Activated naive CD8-positive, alpha-beta T cell treated with anti-CD3 and anti-CD28 coated beads for 36 hours (primary cell): ENCODE measurements at regions not wholly inside any gene's neighbourhood (a gene's known extent, or its start where the extent isn't known, plus 50 kb on each side); places are given as distances from the start of the nearest gene placed in this dataset.

Experiments used
- DNase-seq: peaks from one replicate; pipeline ENCODE4 v3.0.0; 2021
- H3K27ac Mint-ChIP-seq: one replicate; pipeline ENCODE4 v1.8.0; 2022; ENCODE audit warnings: mild to moderate bottlenecking, moderate library complexity, mixed read lengths
- H3K27me3 Mint-ChIP-seq: one replicate; pipeline ENCODE4 v1.8.0; 2022; ENCODE audit warnings: mild to moderate bottlenecking, mixed read lengths
- H3K36me3 Mint-ChIP-seq: one replicate; pipeline ENCODE4 v1.8.0; 2021; ENCODE audit warnings: mild to moderate bottlenecking, mixed read lengths
- H3K4me1 Mint-ChIP-seq: one replicate; pipeline ENCODE4 v1.8.0; 2021; ENCODE audit warnings: mixed read lengths
- H3K4me3 Mint-ChIP-seq: one replicate; pipeline ENCODE4 v1.8.0; 2022; ENCODE audit warnings: mild to moderate bottlenecking, moderate library complexity, mixed read lengths
- H3K9me3 Mint-ChIP-seq: one replicate; pipeline ENCODE4 v1.8.0; 2022; ENCODE audit warnings: mixed read lengths

DNA sequence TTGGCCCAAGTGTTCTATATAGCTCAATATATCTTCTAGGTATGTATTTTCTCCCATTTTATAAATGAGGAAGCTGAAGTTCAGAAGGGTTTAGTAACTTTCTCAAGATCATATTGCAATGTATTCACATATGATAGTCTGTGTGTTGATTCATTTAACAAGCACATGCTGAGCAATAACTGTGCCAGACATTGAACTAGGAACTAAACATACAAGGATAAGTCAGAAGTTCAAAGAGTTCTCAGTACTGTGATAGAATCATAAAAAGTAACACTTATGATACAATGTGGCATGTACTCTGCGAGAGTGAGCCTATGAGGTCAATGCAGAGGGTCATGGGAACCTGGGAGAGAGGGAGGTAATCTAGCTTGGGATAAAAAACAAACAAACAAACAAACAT, 1082.2 kb upstream of the TENM4 start:
- H3K27me3 Mint-ChIP-seq, result no peaks in the 10 kb centered on the region
- DNase-seq, result no peak
- no peaks in the 10 kb centered on the region for H3K36me3 Mint-ChIP-seq
- no peaks in the 10 kb centered on the region for H3K4me1 Mint-ChIP-seq
- H3K9me3 Mint-ChIP-seq, result peaks cover 7% of the 10 kb centered on the region
- no peak overlapping the region for H3K4me3 Mint-ChIP-seq
- H3K27ac Mint-ChIP-seq, result no peak overlapping the region

DNA sequence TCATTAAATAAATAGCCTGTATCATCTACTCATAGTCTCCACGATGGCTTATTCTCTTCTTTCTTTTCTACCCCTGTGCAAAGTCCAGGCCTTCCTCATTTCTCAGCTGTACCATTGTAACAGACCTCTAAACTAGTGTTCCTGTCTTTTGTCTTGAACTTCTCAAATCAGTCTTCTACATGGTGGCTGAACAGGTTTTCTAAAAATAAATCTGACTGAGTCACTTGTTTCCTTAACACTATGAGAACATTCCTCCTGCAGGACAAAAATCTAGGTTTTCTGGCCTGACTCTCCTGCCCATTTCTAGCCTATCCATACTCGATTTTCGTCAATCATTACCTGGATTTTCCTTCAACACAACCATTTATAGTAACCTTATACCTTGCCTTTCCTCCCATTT, 1080.8 kb upstream of the TENM4 start:
- Mint-ChIP-seq H3K27ac (no peak overlapping the region), H3K9me3 (peaks cover 11% of the 10 kb centered on the region), H3K27me3 (no peaks in the 10 kb centered on the region), H3K4me3 (no peak overlapping the region), H3K4me1 (no peaks in the 10 kb centered on the region), H3K36me3 (no peaks in the 10 kb centered on the region)
- DNase-seq, result no peak

DNA sequence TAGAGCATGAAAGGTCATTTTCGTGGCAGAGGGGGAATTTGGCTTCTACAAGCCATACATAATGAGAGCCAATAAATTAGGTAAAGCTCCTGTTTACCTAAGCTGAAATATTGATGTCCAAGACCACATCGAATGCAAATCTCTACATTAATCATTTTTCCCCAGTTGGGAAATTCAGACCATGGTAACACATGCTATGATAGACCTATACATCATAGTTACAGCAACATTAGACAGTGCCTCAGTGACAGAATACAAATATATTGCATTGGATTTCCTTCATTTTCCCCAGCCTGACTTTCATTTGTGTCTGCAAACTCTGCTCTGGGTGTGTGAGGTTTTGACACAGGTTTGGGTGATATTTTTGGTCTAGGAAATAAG, 1079.7 kb upstream of the TENM4 start:
- Mint-ChIP-seq H3K4me3 (no peak overlapping the region), H3K9me3 (peaks cover 10% of the 10 kb centered on the region), H3K27ac (no peak overlapping the region), H3K4me1 (no peaks in the 10 kb centered on the region), H3K36me3 (no peaks in the 10 kb centered on the region), H3K27me3 (no peaks in the 10 kb centered on the region)
- DNase-seq, result no peak

DNA sequence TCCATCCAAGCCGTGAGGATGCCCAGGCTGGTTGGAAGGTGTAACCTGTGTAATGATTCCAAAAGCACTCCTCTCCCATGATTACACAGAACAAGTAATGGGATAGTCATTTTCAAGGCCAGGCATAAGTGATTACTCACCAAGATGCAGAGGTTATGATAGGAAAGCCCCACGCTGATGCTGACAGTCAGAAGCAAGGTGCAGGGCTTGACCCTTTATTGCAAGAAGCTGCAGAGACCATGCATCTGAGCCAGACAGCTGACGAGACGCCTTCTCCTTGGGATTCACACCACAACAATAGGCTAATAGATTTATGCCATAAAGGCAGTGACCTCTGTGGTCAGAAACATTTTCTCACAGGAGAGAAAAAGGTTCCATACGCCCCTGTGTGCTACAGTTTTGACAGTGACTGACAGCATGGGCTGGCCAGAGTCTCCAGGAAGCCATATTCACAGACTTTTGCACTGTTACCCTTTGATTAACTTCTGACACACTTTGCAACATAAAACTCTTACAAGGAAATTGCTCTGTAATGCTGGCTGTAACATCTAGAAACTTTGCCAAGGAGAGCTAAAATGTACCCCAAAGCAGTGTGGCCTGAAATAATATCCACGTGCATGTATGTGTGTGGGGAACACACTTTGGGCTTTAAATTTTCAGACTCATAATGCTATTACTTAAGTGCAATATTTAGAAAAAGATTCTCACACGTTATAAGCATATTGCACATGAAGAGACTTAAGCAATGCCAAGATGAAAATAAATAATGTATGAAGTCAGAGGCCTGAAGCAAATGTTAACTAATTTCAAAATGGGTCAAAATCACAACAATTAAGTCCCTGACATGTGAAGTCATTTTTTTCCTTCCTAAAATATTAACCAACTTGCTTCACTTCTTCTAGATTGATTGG, 1079.0 kb upstream of the TENM4 start:
- peaks cover 6% of the 10 kb centered on the region for H3K9me3 Mint-ChIP-seq

DNA sequence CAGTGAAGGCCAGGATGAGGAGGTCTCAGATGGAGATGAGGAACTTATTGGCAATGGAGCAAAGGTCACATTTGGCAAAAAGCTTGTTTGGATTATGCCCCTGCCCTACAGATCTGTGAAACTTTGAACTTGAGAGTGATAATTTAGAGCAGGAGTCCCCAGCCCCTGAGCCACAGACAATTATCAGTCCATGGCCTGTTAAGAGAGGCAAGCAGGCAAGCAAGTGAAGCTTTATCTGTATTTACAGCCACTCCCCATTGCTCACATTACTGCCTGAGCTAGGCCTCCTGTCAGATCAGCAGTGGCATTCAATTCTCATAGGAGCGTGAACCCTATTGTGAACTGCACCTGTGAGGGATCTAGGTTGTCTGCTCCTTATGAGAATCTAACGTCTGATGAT, 1076.9 kb upstream of the TENM4 start:
- DNase-seq, result no peak
- no peaks in the 10 kb centered on the region for H3K27me3 Mint-ChIP-seq
- H3K9me3 Mint-ChIP-seq, result peaks cover 9% of the 10 kb centered on the region
- no peak overlapping the region for H3K27ac Mint-ChIP-seq
- H3K36me3 Mint-ChIP-seq, result no peaks in the 10 kb centered on the region
- H3K4me3 Mint-ChIP-seq, result no peak overlapping the region
- H3K4me1 Mint-ChIP-seq, result no peaks in the 10 kb centered on the region

More for the DNA sequence above, 1079.0 kb upstream of the TENM4 start:
- H3K27me3 Mint-ChIP-seq, result no peaks in the 10 kb centered on the region
- no peaks in the 10 kb centered on the region for H3K4me1 Mint-ChIP-seq
- H3K4me3 Mint-ChIP-seq, result no peak overlapping the region
- no peaks in the 10 kb centered on the region for H3K36me3 Mint-ChIP-seq
- H3K27ac Mint-ChIP-seq, result no peak overlapping the region
- no peak for DNase-seq

DNA sequence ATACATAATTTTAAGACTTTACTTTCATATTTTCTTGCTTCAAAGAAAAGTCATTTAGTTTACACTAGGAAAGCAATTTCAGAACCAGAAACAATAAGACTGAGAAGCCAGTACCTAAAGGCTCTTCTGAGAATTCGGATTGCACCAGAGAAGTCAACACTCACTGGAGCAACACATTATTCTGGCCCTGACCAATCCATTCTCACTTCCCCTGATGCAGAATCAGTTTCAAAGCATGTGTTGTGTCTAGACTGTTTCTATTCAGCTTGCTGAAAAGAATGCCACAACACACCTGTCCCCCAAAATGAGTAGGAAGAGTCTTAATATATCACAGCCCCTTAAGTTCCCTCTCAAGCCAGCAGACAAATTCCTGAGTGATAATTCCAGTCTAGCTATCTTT, 1074.3 kb upstream of the TENM4 start:
- Mint-ChIP-seq H3K27ac (no peak overlapping the region), H3K27me3 (no peaks in the 10 kb centered on the region), H3K36me3 (no peaks in the 10 kb centered on the region), H3K9me3 (peaks cover 9% of the 10 kb centered on the region), H3K4me1 (no peaks in the 10 kb centered on the region), H3K4me3 (no peak overlapping the region)
- no peak for DNase-seq

DNA sequence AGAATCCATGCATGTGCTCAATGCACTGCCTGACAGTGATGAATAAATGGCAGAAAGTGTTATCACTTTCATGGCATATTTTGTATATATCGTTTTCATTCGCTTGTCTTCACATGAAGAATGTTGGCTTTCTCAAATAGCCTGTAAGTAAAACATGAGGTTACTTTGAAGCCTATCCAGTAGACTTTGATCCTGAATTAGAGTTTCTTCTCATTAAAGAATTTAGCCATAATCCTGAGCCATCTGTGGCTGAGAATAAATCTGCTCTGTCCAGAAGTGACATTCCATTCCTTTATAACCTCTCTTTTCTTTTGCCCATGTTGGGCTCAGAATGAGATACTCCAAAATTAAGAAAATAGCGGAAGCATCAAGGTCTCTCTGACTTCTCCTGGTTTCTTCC, 1071.7 kb upstream of the TENM4 start:
- Mint-ChIP-seq H3K4me1 (no peaks in the 10 kb centered on the region), H3K27ac (no peak overlapping the region), H3K9me3 (peaks cover 21% of the 10 kb centered on the region), H3K4me3 (no peak overlapping the region), H3K36me3 (no peaks in the 10 kb centered on the region), H3K27me3 (no peaks in the 10 kb centered on the region)
- DNase-seq, result no peak

DNA sequence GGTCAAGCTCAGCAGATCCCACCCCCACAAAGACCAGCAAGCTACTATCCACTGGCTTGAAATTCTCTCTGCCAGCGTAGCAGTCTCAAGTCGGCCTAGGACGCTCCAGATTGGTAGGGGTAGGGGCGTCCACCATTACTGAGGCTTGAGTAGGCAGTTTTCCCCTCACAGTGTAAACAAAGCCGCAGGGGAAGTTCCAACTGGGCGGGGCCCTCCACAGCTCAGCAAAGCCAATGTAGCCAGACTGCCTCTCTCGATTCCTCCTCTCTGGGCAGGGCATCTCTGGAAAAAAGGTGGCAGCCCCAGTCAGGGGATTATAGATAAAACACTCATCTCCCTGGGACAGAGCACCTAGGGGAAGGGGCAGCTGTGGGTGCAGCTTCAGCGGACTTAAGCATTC, 1064.9 kb upstream of the TENM4 start:
- no peak for DNase-seq
- no peak overlapping the region for H3K4me3 Mint-ChIP-seq
- no peak overlapping the region for H3K27ac Mint-ChIP-seq
- H3K9me3 Mint-ChIP-seq, result peaks cover 18% of the 10 kb centered on the region
- no peaks in the 10 kb centered on the region for H3K4me1 Mint-ChIP-seq
- H3K36me3 Mint-ChIP-seq, result no peaks in the 10 kb centered on the region
- no peaks in the 10 kb centered on the region for H3K27me3 Mint-ChIP-seq

DNA sequence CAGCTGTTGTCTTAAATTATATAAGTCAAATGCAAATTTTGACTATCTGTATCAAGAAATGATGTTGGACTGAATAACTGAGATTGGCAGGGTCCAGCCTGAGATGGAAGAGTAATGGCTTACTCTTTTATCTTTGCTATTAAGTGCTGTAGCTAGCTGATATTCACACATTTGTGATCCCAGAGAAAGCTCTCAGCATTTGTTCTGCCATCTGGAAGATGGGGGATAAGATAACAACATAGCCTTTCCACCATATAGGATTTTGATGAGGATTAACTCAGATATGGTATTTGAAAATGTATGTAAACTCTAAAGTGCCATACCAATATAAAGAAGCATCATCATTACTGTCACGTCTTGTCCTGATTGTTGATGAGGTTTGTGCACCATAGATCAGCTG, 1063.2 kb upstream of the TENM4 start:
- Mint-ChIP-seq H3K9me3 (peaks cover 12% of the 10 kb centered on the region), H3K27ac (no peak overlapping the region), H3K4me3 (no peak overlapping the region), H3K27me3 (no peaks in the 10 kb centered on the region), H3K36me3 (no peaks in the 10 kb centered on the region), H3K4me1 (no peaks in the 10 kb centered on the region)
- DNase-seq, result no peak

DNA sequence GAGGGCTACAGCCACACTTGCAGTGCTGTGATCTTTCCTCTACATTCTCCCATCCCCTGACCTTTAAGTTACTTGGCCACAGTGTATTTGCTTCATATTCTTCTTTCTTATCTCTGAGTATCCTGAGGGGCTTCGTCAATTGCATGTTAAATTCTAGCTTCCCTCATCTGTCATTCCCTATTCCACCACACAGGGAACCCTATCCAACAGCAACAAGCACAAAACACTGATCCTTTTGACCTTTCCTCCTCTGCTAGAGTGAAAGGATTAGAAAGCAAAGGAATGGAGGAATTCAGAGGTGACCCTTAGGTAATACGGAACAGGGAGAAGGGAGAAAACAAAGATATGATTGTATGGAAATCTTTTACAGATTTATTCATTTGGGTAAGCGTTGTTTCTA, 1061.7 kb upstream of the TENM4 start:
- H3K4me3 Mint-ChIP-seq, result no peak overlapping the region
- H3K36me3 Mint-ChIP-seq, result no peaks in the 10 kb centered on the region
- H3K27me3 Mint-ChIP-seq, result no peaks in the 10 kb centered on the region
- H3K27ac Mint-ChIP-seq, result no peak overlapping the region
- DNase-seq, result no peak
- H3K9me3 Mint-ChIP-seq, result peaks cover 4% of the 10 kb centered on the region
- no peaks in the 10 kb centered on the region for H3K4me1 Mint-ChIP-seq

DNA sequence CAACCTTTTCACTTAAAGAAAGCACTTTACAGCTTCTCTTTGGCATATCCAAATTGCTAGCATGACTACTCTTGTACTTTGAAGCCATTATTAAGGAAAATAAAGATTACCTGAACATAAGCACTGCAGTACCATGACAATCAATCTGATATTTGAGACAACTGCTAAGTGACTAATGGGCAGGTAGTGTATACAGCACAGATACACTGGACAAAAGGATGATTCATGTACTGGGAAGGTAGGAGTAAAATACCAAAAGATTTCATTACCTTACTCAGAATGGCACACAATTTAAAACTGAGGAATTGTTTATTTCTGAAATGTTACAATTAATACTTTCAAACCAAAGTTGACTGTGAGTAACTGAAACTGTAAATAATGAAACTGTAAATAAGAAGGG, 1054.3 kb upstream of the TENM4 start:
- Mint-ChIP-seq H3K4me1 (no peaks in the 10 kb centered on the region), H3K9me3 (peaks cover 13% of the 10 kb centered on the region), H3K4me3 (no peak overlapping the region)

DNA sequence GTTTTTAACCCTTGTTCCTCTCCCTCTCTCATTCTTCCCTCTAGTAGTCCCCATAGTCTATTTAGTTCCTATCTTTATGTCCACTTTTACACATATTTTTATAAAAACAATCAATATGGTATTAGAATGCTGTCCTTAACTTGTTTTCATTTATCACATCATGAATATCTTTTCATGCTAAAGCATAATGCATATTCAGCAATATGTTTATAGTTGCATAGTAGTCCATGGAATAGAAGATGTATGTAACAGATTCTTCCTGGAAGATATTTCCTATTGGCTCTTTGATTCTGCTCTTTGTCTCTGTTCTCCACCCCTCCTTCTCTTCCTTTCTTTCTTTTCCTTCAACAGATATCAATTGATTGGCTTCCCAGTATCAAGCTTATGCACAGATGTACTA, 1047.1 kb upstream of the TENM4 start:
- Mint-ChIP-seq H3K27ac (no peak overlapping the region), H3K4me1 (no peaks in the 10 kb centered on the region), H3K4me3 (no peak overlapping the region), H3K36me3 (no peaks in the 10 kb centered on the region), H3K9me3 (peaks cover 9% of the 10 kb centered on the region), H3K27me3 (no peaks in the 10 kb centered on the region)
- no peak for DNase-seq

More for the DNA sequence above, 1054.3 kb upstream of the TENM4 start:
- Mint-ChIP-seq H3K27ac (no peak overlapping the region), H3K36me3 (no peaks in the 10 kb centered on the region), H3K27me3 (no peaks in the 10 kb centered on the region)
- no peak for DNase-seq

DNA sequence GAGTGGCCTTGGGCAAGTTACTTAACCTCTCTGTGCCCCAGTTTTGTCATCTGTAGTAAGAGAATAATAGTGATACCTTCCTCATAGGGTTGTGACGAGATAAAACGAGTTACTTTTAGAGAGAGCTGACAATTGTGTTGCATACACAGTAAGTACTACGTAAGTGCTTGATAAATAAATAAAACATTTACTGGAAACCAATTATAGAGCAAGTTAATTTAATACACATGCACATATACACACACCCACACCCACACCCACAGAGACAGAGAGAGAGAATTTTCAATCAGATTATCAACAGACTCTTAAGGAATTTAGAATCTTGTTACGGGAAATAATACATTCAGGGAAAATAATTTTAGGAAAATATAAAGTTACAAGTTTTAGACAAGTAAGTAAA, 1045.8 kb upstream of the TENM4 start:
- Mint-ChIP-seq H3K4me1 (no peaks in the 10 kb centered on the region), H3K36me3 (no peaks in the 10 kb centered on the region), H3K4me3 (no peak overlapping the region), H3K27me3 (no peaks in the 10 kb centered on the region), H3K27ac (no peak overlapping the region), H3K9me3 (peaks cover 6% of the 10 kb centered on the region)
- no peak for DNase-seq

DNA sequence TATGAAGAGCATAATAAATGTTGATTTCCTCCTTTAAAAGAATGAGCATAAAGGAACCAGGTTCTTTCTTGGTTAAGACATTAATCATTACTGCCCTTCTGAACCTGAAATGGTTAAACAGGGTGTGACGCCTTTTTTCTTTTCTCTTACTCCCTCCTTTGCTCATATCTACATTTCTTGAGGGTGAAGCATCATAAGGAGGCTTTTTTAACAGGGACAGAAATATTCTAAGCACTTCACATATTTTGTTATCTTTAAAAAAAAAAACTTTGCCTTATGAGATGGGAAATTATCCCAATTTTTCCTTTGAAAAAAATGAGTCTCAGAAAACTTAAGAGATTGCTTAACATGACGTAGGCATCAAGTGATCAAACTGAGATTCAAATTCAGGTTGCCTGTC, 1036.3 kb upstream of the TENM4 start:
- no peak for DNase-seq
- Mint-ChIP-seq H3K27ac (no peak overlapping the region), H3K4me1 (no peaks in the 10 kb centered on the region), H3K9me3 (peaks cover 4% of the 10 kb centered on the region), H3K36me3 (no peaks in the 10 kb centered on the region), H3K4me3 (no peak overlapping the region), H3K27me3 (no peaks in the 10 kb centered on the region)

DNA sequence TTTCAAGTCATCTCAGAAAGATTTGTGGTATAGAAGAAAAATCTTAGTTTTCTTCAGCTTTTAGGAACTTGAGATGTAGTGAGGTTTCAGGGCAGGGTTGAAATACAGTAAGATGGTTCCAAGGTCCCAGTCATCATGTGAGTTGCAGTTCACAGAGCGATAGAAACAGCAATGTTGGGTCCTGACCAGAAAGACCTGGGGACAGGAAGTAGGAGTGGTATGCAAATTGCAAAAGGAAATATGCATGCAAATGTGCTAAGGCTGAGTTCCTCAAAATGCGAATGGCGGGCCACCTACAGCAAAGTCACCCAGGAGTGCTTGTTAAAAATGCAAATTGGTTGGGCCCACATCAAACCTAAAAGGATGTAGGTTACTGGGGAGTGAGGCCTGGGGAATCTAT, 1032.7 kb upstream of the TENM4 start:
- DNase-seq, result no peak
- Mint-ChIP-seq H3K9me3 (peaks cover 4% of the 10 kb centered on the region), H3K27ac (no peak overlapping the region), H3K27me3 (no peaks in the 10 kb centered on the region), H3K4me1 (no peaks in the 10 kb centered on the region), H3K36me3 (no peaks in the 10 kb centered on the region), H3K4me3 (no peak overlapping the region)

DNA sequence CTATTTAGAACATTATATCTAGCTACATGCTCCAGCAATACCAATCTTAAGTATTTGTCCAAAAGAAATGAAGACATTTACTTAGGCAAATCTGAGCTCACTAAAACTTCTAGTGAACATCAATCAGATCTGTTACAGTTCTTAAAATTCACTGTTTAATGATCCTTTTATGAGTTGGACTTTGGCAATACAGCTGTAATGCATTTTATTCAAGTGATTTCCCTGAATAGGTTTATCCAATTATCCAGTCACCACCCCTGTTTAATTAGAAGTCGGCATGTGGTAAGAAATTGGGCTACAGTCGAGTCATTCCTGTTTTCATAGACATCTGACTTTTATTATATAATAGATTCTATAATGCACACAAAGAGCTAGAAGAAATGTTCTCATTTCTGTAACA, 1029.0 kb upstream of the TENM4 start:
- no peak for DNase-seq
- no peaks in the 10 kb centered on the region for H3K36me3 Mint-ChIP-seq
- peaks cover 10% of the 10 kb centered on the region for H3K9me3 Mint-ChIP-seq
- H3K4me1 Mint-ChIP-seq, result no peaks in the 10 kb centered on the region
- H3K27ac Mint-ChIP-seq, result no peak overlapping the region
- H3K27me3 Mint-ChIP-seq, result no peaks in the 10 kb centered on the region
- no peak overlapping the region for H3K4me3 Mint-ChIP-seq
